ENCODE measurements at regions not wholly inside any gene's neighbourhood (a gene's known extent, or its start where the extent isn't known, plus 50 kb on each side); places are given as distances from the start of the nearest gene placed in this dataset.

DNA sequence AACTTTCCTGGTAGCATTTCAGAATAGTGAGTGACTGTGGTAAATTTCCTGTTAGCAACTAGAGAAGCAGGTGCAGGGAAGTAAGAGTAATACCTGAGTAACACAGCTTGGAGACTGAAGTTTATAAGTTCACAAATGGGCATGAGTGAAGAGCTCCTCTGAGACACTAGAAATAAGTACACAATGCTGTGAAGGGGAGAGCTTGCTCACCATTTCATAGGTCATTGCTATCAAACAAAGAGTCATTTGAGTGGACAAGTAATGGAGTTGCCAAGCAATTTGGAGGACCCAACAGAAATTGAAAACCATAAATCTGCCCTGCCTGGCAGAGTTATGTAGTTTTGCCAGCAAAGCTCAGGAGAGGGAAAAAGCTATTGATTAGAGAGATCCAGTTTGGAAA, 523.6 kb downstream of the TRAM1L1 start:
- TF ChIP-seq, protein P1, sequence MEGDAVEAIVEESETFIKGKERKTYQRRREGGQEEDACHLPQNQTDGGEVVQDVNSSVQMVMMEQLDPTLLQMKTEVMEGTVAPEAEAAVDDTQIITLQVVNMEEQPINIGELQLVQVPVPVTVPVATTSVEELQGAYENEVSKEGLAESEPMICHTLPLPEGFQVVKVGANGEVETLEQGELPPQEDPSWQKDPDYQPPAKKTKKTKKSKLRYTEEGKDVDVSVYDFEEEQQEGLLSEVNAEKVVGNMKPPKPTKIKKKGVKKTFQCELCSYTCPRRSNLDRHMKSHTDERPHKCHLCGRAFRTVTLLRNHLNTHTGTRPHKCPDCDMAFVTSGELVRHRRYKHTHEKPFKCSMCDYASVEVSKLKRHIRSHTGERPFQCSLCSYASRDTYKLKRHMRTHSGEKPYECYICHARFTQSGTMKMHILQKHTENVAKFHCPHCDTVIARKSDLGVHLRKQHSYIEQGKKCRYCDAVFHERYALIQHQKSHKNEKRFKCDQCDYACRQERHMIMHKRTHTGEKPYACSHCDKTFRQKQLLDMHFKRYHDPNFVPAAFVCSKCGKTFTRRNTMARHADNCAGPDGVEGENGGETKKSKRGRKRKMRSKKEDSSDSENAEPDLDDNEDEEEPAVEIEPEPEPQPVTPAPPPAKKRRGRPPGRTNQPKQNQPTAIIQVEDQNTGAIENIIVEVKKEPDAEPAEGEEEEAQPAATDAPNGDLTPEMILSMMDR (IDR thresholded peaks at IDR 0.05; ENCODE audit: unreplicated experiment) = no peak
- Mint-ChIP-seq H3K4me3 (ENCODE audit: low read depth, unreplicated experiment) (no peak overlapping the region), H3K4me1 (ENCODE audit: low read depth, unreplicated experiment) (no peaks in the 10 kb centered on the region), H3K9me3 (ENCODE audit: low read depth, unreplicated experiment) (peaks cover 7% of the 10 kb centered on the region), H3K27ac (ENCODE audit: unreplicated experiment) (no peak overlapping the region), H3K27me3 (ENCODE audit: unreplicated experiment) (no peaks in the 10 kb centered on the region), H3K36me3 (ENCODE audit: insufficient read depth, unreplicated experiment) (no peaks in the 10 kb centered on the region)
- no TSS peak for BruUV-seq (replicated peaks)
- no peak for DNase-seq
- CTCF ChIA-PET = no interaction called here
- intact Hi-C loops (cut with micrococcal nuclease; ENCODE audit: unreplicated experiment) = no loop called here

DNA sequence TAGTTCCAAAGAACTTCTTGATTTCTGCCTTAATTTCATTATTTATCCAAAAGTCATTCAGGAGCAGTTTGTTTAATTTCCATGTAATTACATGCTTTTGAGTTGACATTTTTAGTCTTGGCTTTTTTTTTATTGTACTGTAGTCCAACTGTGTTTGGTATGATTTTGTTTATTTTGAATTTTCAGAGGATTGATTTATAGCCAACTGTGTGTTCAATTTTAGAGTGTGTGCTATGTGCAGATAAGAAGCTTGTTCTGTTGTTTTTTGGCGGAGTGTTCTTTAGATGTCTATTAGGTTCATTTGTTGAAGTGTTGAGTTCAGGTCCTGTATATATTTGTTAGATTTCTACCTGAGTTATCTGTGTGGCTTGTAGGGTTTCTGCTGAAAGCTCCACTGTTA, 533.6 kb downstream of the TRAM1L1 start:
- H3K27ac Mint-ChIP-seq (ENCODE audit: unreplicated experiment) = no peak overlapping the region
- CTCF ChIA-PET = no interaction called here
- no peaks in the 10 kb centered on the region for H3K36me3 Mint-ChIP-seq (ENCODE audit: insufficient read depth, unreplicated experiment)
- H3K9me3 Mint-ChIP-seq (ENCODE audit: low read depth, unreplicated experiment) = no peaks in the 10 kb centered on the region
- intact Hi-C loops (cut with micrococcal nuclease; ENCODE audit: unreplicated experiment) = no loop called here
- no peaks in the 10 kb centered on the region for H3K27me3 Mint-ChIP-seq (ENCODE audit: unreplicated experiment)
- DNase-seq = no peak
- BruUV-seq (replicated peaks) = no TSS peak
- TF ChIP-seq, protein P1 (IDR thresholded peaks at IDR 0.05; ENCODE audit: unreplicated experiment) = no peak
- no peaks in the 10 kb centered on the region for H3K4me1 Mint-ChIP-seq (ENCODE audit: low read depth, unreplicated experiment)
- H3K4me3 Mint-ChIP-seq (ENCODE audit: low read depth, unreplicated experiment) = no peak overlapping the region

- H3K9me3 Mint-ChIP-seq (ENCODE audit: low read depth, unreplicated experiment) = no peaks in the 10 kb centered on the region
- H3K4me1 Mint-ChIP-seq (ENCODE audit: low read depth, unreplicated experiment) = no peaks in the 10 kb centered on the region
- H3K4me3 Mint-ChIP-seq (ENCODE audit: low read depth, unreplicated experiment) = no peak overlapping the region
- no peaks in the 10 kb centered on the region for H3K27me3 Mint-ChIP-seq (ENCODE audit: unreplicated experiment)
- no peak for DNase-seq
- intact Hi-C loops (cut with micrococcal nuclease; ENCODE audit: unreplicated experiment) = no loop called here
- H3K27ac Mint-ChIP-seq (ENCODE audit: unreplicated experiment) = no peak overlapping the region
- TF ChIP-seq, protein P1 (IDR thresholded peaks at IDR 0.05; ENCODE audit: unreplicated experiment) = no peak
- CTCF ChIA-PET = no interaction called here
- no TSS peak for BruUV-seq (replicated peaks)
- H3K36me3 Mint-ChIP-seq (ENCODE audit: insufficient read depth, unreplicated experiment) = no peaks in the 10 kb centered on the region
These were observed 537.7 kb downstream of the TRAM1L1 start for GRCh38 chr4:116547632-116548031.

GRCh38 chr4:116546759-116547158, 538.6 kb downstream of the TRAM1L1 start:
- no TSS peak for BruUV-seq (replicated peaks)
- Mint-ChIP-seq H3K36me3 (ENCODE audit: insufficient read depth, unreplicated experiment) (no peaks in the 10 kb centered on the region), H3K4me3 (ENCODE audit: low read depth, unreplicated experiment) (no peak overlapping the region), H3K9me3 (ENCODE audit: low read depth, unreplicated experiment) (no peaks in the 10 kb centered on the region), H3K27me3 (ENCODE audit: unreplicated experiment) (no peaks in the 10 kb centered on the region), H3K4me1 (ENCODE audit: low read depth, unreplicated experiment) (no peaks in the 10 kb centered on the region), H3K27ac (ENCODE audit: unreplicated experiment) (no peak overlapping the region)
- intact Hi-C loops (cut with micrococcal nuclease; ENCODE audit: unreplicated experiment) = no loop called here
- TF ChIP-seq, protein P1 (IDR thresholded peaks at IDR 0.05; ENCODE audit: unreplicated experiment) = no peak
- no peak for DNase-seq
- CTCF ChIA-PET = no interaction called here

DNA sequence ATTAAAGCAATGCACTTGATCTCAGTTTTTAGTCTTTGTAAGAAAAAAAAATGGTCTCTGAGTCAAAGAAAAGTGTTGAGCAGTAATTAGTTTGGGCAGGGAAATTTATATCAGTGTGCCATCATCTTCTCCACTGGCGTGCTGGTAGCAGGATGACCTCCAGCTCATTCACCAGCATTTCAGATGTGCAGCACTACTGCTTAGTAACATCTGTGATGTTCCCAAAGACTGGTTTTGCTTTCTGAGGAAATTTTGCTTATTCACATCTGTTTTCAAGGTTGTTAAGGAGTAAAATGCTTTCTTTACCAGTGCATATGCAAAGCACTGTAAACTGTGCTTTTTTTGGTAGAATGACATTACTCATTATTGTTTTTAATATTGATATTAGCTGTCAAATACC, 540.4 kb downstream of the TRAM1L1 start:
- Mint-ChIP-seq H3K9me3 (ENCODE audit: low read depth, unreplicated experiment) (no peaks in the 10 kb centered on the region), H3K4me3 (ENCODE audit: low read depth, unreplicated experiment) (no peak overlapping the region), H3K36me3 (ENCODE audit: insufficient read depth, unreplicated experiment) (no peaks in the 10 kb centered on the region), H3K4me1 (ENCODE audit: low read depth, unreplicated experiment) (no peaks in the 10 kb centered on the region), H3K27ac (ENCODE audit: unreplicated experiment) (no peak overlapping the region), H3K27me3 (ENCODE audit: unreplicated experiment) (no peaks in the 10 kb centered on the region)
- DNase-seq = no peak
- CTCF ChIA-PET = no interaction called here
- TF ChIP-seq, protein P1 (IDR thresholded peaks at IDR 0.05; ENCODE audit: unreplicated experiment) = no peak
- BruUV-seq (replicated peaks) = no TSS peak
- intact Hi-C loops (cut with micrococcal nuclease; ENCODE audit: unreplicated experiment) = no loop called here
